ENCODE measurements at regions not wholly inside any gene's neighbourhood (a gene's known extent, or its start where the extent isn't known, plus 50 kb on each side); places are given as distances from the start of the nearest gene placed in this dataset.

- no peak for DNase-seq (ENCODE audit: low read depth)
Measured at GRCh38 chr6:147758303-147758702, 249.8 kb downstream of the SAMD5 start.

GRCh38 chr6:147759093-147759492 lies 250.6 kb downstream of the SAMD5 start:
- peak; percentile 8 for DNase-seq (ENCODE audit: low read depth)

- no peak for DNase-seq (ENCODE audit: low read depth)
Measured at GRCh38 chr6:147759536-147759935, 251.0 kb downstream of the SAMD5 start.

GRCh38 chr6:147765541-147765940 lies 257.1 kb downstream of the SAMD5 start:
- DNase-seq (ENCODE audit: low read depth): no peak

GRCh38 chr6:147768969-147769368 lies 260.5 kb downstream of the SAMD5 start:
- DNase-seq (ENCODE audit: low read depth): no peak

GRCh38 chr6:147769496-147770087 lies 261.1 kb downstream of the SAMD5 start:
- no peak for DNase-seq (ENCODE audit: low read depth)

- no peak for DNase-seq (ENCODE audit: low read depth)
Measured at GRCh38 chr6:147770221-147770620, 261.7 kb downstream of the SAMD5 start.

- DNase-seq (ENCODE audit: low read depth): no peak
Measured at GRCh38 chr6:147772724-147773123, 264.2 kb downstream of the SAMD5 start.

GRCh38 chr6:147774856-147775255 lies 266.4 kb downstream of the SAMD5 start:
- DNase-seq (ENCODE audit: low read depth): no peak

GRCh38 chr6:147776631-147777213 lies 268.2 kb downstream of the SAMD5 start:
- no peak for DNase-seq (ENCODE audit: low read depth)

GRCh38 chr6:147779624-147780023 lies 271.1 kb downstream of the SAMD5 start:
- DNase-seq (ENCODE audit: low read depth): no peak

GRCh38 chr6:147782302-147782701 lies 273.8 kb downstream of the SAMD5 start:
- no peak for DNase-seq (ENCODE audit: low read depth)

- DNase-seq (ENCODE audit: low read depth): no peak
Measured at GRCh38 chr6:147784371-147784770, 275.9 kb downstream of the SAMD5 start.

- DNase-seq (ENCODE audit: low read depth): no peak
Measured at GRCh38 chr6:147787417-147787816, 278.9 kb downstream of the SAMD5 start.

- DNase-seq (ENCODE audit: low read depth): no peak
Measured at GRCh38 chr6:147789430-147789947, 281.0 kb downstream of the SAMD5 start.

GRCh38 chr6:147793871-147794643 lies 285.6 kb downstream of the SAMD5 start:
- DNase-seq (ENCODE audit: low read depth): no peak

- no peak for DNase-seq (ENCODE audit: low read depth)
Measured at GRCh38 chr6:147802459-147802858, 294.0 kb downstream of the SAMD5 start.

- no peak for DNase-seq (ENCODE audit: low read depth)
Measured at GRCh38 chr6:147805155-147805554, 296.7 kb downstream of the SAMD5 start.

- no peak for DNase-seq (ENCODE audit: low read depth)
Measured at GRCh38 chr6:147806697-147807096, 298.2 kb downstream of the SAMD5 start.

- DNase-seq (ENCODE audit: low read depth): no peak
Measured at GRCh38 chr6:147808640-147809039, 300.1 kb downstream of the SAMD5 start.

GRCh38 chr6:147811913-147812629 lies 303.6 kb downstream of the SAMD5 start:
- no peak for DNase-seq (ENCODE audit: low read depth)

- no peak for DNase-seq (ENCODE audit: low read depth)
Measured at GRCh38 chr6:147817042-147817689, 308.7 kb downstream of the SAMD5 start.

All from GM04504 (cell line).